HepG2 (cell line): ENCODE measurements at regions not wholly inside any gene's neighbourhood (a gene's known extent, or its start where the extent isn't known, plus 50 kb on each side); places are given as distances from the start of the nearest gene placed in this dataset.

Experiments
- ATAC-seq: fragments of 200-7000 bp; cut with Tn5 transposase; 3 replicates; pipeline ENCODE4 v1.9.1; 2020; ENCODE audit warnings: mild to moderate bottlenecking, moderate library complexity
- BruUV-seq: library from RNA; stranded (reverse); fragments of 400-500 nt; replicated peaks from 2 replicates; lab custom pipeline; 2021; lab: Mats Ljungman, UMichigan
- CTCF ChIA-PET: fragments of 300-600 bp; formaldehyde crosslinking; extraction: SDS; loops from one replicate; lab custom pipeline; 2021; ENCODE audit warnings: low total read pairs, inconsistent platforms, low intra/inter-chr PET ratio; lab: Yijun Ruan, JAX
- POLR2A ChIA-PET: fragments of 350-600 bp; sonication (Branson Sonifier 250); formaldehyde crosslinking; loops from one replicate; lab custom pipeline; 2020; ENCODE audit warnings: antibody characterized with exemption, inconsistent platforms; lab: Yijun Ruan, JAX
- DNase-seq: peaks from one replicate; pipeline ENCODE4 v3.0.0-alpha.2; 2015; ENCODE audit warnings: low spot score
- FAIRE-seq: peaks from 3 replicates; lab custom pipeline; 2011; peaks lifted over from hg19 to GRCh38; lab: Jason Lieb, UNC
- H2AFZ ChIP-seq: one replicate; pipeline ENCODE4 v1.6.1; 2011; ENCODE audit warnings: low read length, inconsistent platforms
- H3K27ac ChIP-seq: fragments of 300-600 bp; 3 replicates; pipeline ENCODE4 v1.8.0; 2011; ENCODE audit warnings: mixed run types, mild to moderate bottlenecking, mixed read lengths, low read length, inconsistent platforms; ENCODE audit not compliant: insufficient read depth; ENCODE audit errors: extremely low read length
- H3K27me3 ChIP-seq, 2 experiments: fragments of 200-600 bp in 1 of 2; 2 replicates in 1 of 2; 3 replicates in 1 of 2; pipeline versions ENCODE4 v1.6.0 to v1.8.0; 2011; ENCODE audit warnings: low read length in 2 of 2, mild to moderate bottlenecking in 2 of 2, moderate library complexity in 2 of 2, inconsistent platforms in 1 of 2; ENCODE audit not compliant: insufficient read depth in 2 of 2, control insufficient read depth in 1 of 2
- H3K36me3 ChIP-seq, 2 experiments: fragments of 200-600 bp in 1 of 2; replicated peaks in 1 of 2; 2 replicates in 1 of 2; 3 replicates in 1 of 2; pipeline versions ENCODE4 v1.5.1 to v1.8.0; 2011; ENCODE audit warnings: low read length in 2 of 2, inconsistent platforms in 1 of 2; ENCODE audit not compliant: insufficient read depth in 2 of 2, control insufficient read depth in 1 of 2
- H3K4me1 ChIP-seq: 2 replicates; pipeline ENCODE4 v1.5.1; 2012; ENCODE audit warnings: low read length, inconsistent platforms; ENCODE audit not compliant: insufficient read depth
- H3K4me2 ChIP-seq: 2 replicates; pipeline ENCODE4 v1.6.0; 2011; ENCODE audit warnings: low read depth, low read length, inconsistent platforms
- H3K4me3 ChIP-seq, 3 experiments: fragments of 200-600 bp in 1 of 3; sonication (generic), shearing (Covaris generic) in 1 of 3; replicated peaks in 1 of 3; 2 replicates each; pipeline ENCODE4 v1.5.1; 2011 to 2016; ENCODE audit warnings: low read length in 3 of 3, inconsistent platforms in 2 of 3, low read depth in 2 of 3, mild to moderate bottlenecking in 2 of 3, control low read depth in 1 of 3, mixed read lengths in 1 of 3; ENCODE audit not compliant: insufficient read depth in 1 of 3
- H3K79me2 ChIP-seq: one replicate; pipeline ENCODE4 v1.6.1; 2011; ENCODE audit warnings: low read length, inconsistent platforms; ENCODE audit not compliant: insufficient read depth
- H3K9ac ChIP-seq: 2 replicates; pipeline ENCODE4 v1.6.0; 2011; ENCODE audit warnings: mild to moderate bottlenecking, low read depth, low read length, inconsistent platforms; ENCODE audit not compliant: insufficient read depth
- H3K9me3 ChIP-seq: 2 replicates; pipeline ENCODE4 v1.5.1; 2012; ENCODE audit warnings: mild to moderate bottlenecking, low read length
- H4K20me1 ChIP-seq: 2 replicates; pipeline ENCODE4 v1.6.0; 2011; ENCODE audit warnings: inconsistent platforms, mild to moderate bottlenecking, low read length, moderate library complexity; ENCODE audit not compliant: insufficient read depth
- EED ChIP-seq: sonication (generic); formaldehyde crosslinking; IDR thresholded peaks from 2 replicates; pipeline ENCODE4 v1.5.0; 2020; ENCODE audit warnings: mild to moderate bottlenecking, missing genetic modification reagents
- KDM2A ChIP-seq: sonication (generic); formaldehyde crosslinking; IDR thresholded peaks from 2 replicates; pipeline ENCODE4 v1.4.0; 2020; ENCODE audit warnings: low read depth, missing genetic modification reagents, borderline replicate concordance
- NR2F2 ChIP-seq: IDR thresholded peaks from 2 replicates; pipeline ENCODE4 v1.6.1; 2012; ENCODE audit warnings: low read depth, inconsistent platforms, borderline replicate concordance
- POLR2A ChIP-seq, 2 experiments: IDR thresholded peaks; 2 replicates each; pipeline ENCODE4 v1.6.1; 2011; ENCODE audit warnings: low read depth in 2 of 2, low read length in 2 of 2, mild to moderate bottlenecking in 1 of 2, moderate library complexity in 1 of 2; ENCODE audit not compliant: insufficient read depth in 1 of 2
- ZFP62 ChIP-seq: sonication (generic); formaldehyde crosslinking; IDR thresholded peaks from 2 replicates; pipeline ENCODE4 v1.4.0; 2020; ENCODE audit warnings: missing genetic modification reagents
- ZNF7 ChIP-seq: IDR thresholded peaks from 2 replicates; pipeline ENCODE4 v1.6.1; 2016; ENCODE audit warnings: missing biosample characterization, missing genetic modification reagents
- ZSCAN20 ChIP-seq: sonication (generic); formaldehyde crosslinking; IDR thresholded peaks from 2 replicates; pipeline ENCODE4 v1.4.0; 2020; ENCODE audit warnings: missing genetic modification reagents, mild to moderate bottlenecking, borderline replicate concordance
- in situ Hi-C: cut with HindIII; loops from 2 replicates; pipeline ENCODE4 v1.10.0; 2017; ENCODE audit warnings: low pct_unique_long_range_greater_than_20kb; ENCODE audit not compliant: extremely low pct_ligation_motif_present
- intact Hi-C: fragments of 100-400 bp; cut with micrococcal nuclease; formaldehyde crosslinking; loops from one replicate; pipeline ENCODE4 v1.10.0; 2022; ENCODE audit not compliant: unreplicated experiment
- TF ChIP-seq, protein P1 (sequence below): sonication (generic); formaldehyde crosslinking; IDR thresholded peaks from 2 replicates; pipeline ENCODE4 v1.5.0; 2020; ENCODE audit warnings: missing genetic modification reagents
- TF ChIP-seq, protein P2 (sequence below): IDR thresholded peaks from 2 replicates; pipeline ENCODE4 v1.6.1; 2016; ENCODE audit warnings: missing biosample characterization, missing genetic modification reagents, low read depth

DNA sequence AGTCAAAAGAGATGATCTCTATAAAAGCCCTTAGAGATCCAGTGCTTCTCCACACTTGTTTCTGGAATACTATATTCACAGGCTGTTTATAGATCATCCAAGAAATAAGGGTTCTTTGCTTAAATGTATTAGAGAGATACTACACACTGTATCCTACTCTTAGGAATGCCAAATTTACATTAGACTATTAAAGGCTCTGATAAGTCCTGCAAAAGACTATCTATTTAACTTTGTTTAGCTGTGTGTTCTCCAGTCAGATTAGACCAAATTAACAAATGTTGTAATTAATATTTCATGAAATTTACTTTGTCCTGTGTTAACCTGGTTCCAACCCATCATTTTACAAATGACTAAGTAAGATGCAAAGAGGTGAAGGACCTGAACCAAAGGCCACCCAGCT is 260.5 kb upstream of the ZIC3 start:
- no peak overlapping the region for H3K4me3 ChIP-seq
- no peak for ATAC-seq
- no peak overlapping the region for H3K27ac ChIP-seq
- H3K9ac ChIP-seq: no peak overlapping the region
- TF ChIP-seq, protein P1, sequence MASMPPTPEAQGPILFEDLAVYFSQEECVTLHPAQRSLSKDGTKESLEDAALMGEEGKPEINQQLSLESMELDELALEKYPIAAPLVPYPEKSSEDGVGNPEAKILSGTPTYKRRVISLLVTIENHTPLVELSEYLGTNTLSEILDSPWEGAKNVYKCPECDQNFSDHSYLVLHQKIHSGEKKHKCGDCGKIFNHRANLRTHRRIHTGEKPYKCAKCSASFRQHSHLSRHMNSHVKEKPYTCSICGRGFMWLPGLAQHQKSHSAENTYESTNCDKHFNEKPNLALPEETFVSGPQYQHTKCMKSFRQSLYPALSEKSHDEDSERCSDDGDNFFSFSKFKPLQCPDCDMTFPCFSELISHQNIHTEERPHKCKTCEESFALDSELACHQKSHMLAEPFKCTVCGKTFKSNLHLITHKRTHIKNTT (CRISPR knock-in tag): no peak
- TF ChIP-seq, protein P2, sequence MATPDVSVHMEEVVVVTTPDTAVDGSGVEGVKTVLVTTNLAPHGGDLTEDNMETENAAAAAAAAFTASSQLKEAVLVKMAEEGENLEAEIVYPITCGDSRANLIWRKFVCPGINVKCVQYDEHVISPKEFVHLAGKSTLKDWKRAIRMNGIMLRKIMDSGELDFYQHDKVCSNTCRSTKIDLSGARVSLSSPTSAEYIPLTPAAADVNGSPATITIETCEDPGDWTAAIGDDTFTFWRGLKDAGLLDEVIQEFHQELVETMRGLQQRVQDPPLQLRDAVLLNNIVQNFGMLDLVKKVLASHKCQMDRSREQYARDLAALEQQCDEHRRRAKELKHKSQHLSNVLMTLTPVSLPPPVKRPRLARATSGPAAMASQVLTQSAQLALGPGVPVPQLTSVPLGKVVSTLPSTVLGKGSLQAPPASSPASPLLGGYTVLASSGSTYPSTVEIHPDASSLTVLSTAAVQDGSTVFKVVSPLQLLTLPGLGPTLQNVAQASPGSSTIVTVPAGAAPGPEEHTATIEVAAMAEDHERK (CRISPR knock-in tag): no peak
- TF ChIP-seq ZSCAN20 (CRISPR knock-in tag) (no peak), EED (no peak), ZFP62 (CRISPR knock-in tag) (no peak), POLR2A (IDR thresholded peaks at IDR 0.05; ENCODE audit: insufficient read depth in 1 of 2, low read depth in 2 of 2, low read length in 2 of 2) (no peak), NR2F2 (no peak), ZNF7 (CRISPR knock-in tag) (no peak), KDM2A (CRISPR knock-in tag) (no peak)
- no peak overlapping the region for H3K4me2 ChIP-seq
- intact Hi-C loops: no loop called here
- H4K20me1 ChIP-seq: no peaks in the 10 kb centered on the region
- in situ Hi-C loops: no loop called here
- no peaks in the 10 kb centered on the region for H3K27me3 ChIP-seq
- H3K79me2 ChIP-seq: no peaks in the 10 kb centered on the region
- ChIA-PET POLR2A (no interaction called here), CTCF (no interaction called here)
- H3K9me3 ChIP-seq: no peaks in the 10 kb centered on the region
- no peaks in the 10 kb centered on the region for H3K4me1 ChIP-seq
- H2AFZ ChIP-seq: no peak overlapping the region
- BruUV-seq: no TSS peak
- no peaks in the 10 kb centered on the region for H3K36me3 ChIP-seq
- no peak for FAIRE-seq
- no peak for DNase-seq
